ENCODE measurements at regions not wholly inside any gene's neighbourhood (a gene's known extent, or its start where the extent isn't known, plus 50 kb on each side); places are given as distances from the start of the nearest gene placed in this dataset.

DNA sequence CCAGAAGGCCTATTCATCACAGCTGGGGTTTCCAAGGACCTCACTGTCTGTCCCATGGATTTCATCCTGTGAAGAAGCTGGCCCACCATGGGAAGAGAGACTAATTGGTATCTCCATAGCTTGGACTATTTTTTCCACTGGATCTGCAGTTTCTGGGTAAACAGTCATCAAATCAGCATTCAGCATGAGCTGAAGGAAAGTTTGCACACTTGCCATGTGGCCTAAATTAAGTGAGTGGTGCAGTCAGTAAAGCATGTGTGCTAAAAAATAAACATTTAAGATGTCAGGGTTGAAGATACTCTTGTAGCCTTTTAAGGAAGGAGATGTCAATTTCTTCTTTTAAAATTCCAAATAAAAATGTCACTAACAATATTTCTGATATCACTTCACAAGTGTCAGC lies 381.1 kb upstream of the ZMIZ1 start:
- DNase-seq (ENCODE audit: low read depth) = no peak

DNA sequence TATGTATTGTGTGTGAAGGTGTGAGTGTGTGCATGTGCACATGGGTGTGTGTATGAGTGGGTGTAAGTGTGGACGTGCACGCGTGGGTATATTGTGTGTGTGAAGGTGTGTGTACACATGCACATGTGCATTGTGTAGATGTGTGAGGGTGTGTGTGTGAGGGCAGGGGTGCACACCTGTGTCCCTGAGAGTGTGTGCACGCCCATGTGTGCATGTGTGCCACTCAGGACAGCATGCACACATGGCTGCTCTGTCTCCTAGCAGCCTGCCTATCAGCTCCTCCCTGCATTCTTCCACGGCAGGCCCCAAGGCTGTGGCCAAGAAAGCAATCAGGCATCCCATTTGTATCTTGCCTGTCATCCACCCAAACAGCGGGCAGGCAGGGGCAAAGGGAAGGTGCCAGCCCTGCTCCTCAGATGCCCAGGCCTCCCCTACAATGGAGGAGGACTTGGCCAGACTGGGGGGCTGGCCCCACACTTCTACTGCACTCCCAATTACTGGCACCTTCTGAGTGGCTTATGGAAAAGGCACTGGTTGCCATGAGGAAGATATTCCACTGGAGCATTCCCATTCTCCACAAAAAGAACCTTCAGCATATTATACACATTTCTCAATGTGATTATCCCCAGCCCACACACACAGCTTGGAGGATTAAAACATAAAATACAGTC lies 380.4 kb upstream of the ZMIZ1 start:
- DNase-seq (ENCODE audit: low read depth) = no peak

DNA sequence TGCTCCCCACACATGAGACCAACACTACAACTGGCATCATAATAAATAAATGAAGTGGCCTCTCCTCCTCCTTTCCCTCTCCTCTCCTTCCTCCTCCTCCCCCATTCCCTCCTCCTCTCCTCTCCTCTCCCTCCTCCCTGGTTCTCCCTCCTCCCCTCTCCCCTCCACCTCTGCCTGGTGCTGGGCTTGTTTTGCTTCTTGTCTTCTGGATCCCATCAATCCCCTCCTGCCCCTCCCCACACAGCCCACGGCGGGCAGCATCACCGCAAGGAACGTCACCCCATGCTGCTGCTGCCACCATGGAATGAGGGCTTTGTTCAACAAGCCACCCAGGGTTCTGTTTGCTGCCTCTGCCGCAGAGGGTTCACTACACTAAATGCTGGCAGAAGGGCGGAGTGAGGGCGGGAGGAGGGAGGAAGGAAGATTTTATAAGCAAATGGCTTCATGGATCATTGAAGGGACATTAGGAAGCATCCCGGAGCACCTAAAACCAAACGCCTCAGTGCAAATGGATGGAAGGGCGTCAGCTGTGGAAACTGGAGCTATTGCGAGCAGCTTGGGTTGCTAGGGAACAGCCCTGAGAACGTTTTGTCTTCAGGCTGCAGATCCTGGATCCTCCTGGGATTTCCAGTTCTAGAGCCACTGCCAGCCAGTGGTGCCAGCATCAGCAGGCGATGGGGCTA lies 379.7 kb upstream of the ZMIZ1 start:
- DNase-seq (ENCODE audit: low read depth) = no peak

DNA sequence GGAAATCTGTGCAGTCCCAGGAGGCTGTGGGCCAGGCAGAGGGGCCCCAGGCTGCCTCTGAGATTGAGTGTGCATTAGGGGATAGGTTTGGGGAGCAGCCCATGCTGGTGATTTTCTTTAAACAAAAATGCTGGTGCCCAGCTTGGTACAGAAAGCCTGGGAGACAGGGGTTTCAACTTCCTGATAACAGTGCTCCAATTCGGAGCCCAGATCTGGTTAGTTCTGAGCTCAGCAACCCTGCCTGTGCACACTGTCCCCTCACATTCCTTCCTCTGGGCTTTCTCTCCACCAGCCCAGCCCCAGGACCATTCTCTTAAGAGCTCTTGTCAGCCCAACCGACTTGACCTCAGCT lies 379.2 kb upstream of the ZMIZ1 start:
- no peak for DNase-seq (ENCODE audit: low read depth)

DNA sequence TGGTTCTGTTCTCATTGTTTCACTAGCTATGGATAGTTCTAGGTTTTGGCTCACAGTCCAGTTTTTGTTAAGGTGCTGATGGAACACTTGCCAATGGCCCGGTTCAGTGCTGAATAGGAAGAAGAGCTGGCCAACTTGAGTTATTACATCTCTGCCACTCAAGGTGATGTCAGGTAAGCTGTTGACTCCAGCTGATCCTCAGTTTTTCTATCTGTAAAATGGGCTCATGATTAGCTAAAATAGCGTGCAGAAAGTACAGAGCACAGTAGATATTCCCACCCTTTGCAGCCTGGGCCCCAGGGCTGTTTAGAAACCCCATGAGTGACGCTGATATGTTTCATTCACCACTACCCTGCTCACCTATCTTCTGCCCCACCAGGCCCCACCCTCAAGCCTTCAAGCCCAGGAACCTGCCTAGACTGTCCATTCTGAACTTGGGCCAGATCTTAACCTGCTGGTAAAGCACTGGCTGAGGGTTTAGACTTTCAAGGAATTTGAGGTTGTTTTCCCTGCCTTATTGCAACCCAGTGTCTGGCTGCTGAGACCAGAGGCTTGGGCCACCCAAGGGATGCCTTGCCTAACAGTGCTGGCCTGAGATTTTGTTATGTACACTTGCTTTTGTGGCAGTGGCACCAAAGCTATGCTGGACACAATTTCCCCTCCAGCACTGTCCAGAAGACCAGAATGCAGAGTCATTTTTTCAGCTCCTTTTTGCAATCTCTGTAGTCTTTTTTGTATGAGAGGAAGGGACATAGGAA lies 378.2 kb upstream of the ZMIZ1 start:
- no peak for DNase-seq (ENCODE audit: low read depth)

DNA sequence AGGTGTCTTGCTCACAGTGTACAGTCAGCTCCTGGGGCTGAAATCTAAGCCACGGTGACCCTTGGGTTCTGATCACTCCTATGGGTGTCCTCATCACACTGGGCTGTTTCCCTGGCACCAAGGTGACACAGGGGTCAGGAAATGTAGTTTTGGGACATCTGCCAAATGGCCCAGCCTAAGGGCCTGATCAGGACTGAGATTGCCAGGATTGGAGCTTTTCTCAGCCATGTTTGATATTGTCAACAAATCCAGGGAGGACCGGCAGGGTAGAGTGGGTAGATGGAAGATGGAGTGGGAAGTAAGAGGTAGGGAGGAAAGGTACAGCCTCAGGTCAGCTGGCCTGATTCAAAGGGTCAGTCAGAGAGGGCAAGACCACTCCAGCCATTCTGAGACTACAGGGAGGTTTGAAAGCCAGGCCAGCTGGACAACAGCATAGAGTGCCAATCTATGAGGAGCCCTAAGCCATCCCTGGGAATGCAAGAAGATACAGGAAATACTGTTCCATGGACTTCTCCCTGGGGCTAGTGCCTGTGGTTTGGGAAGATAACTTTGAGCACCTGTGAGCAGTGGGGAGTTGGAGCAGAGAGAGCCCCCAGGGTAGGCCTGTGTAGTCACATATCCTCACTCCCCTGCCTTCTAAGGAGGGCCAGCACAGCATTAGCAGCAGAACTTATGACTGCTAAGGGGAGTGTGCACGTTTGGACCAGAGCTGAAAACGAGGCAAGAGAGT lies 377.3 kb upstream of the ZMIZ1 start:
- DNase-seq (ENCODE audit: low read depth) = no peak

DNA sequence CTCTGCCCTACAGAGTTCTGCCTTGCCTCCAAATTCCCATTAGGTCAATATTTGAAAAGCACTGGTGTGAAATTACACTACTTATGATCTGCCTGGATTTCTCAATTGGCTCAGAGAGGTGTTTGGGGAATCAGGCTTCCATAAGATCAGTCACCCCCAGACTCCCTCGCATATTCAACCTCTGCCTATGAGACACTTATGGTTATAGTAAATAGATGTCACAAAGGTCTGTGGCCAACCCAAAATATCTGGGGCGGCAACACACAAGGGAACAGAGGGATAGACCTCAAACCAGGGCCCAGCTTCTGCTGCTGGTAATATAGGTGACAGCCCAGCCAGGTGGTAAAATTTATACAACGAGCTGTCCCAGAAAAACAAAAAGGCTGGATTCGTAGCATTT lies 376.7 kb upstream of the ZMIZ1 start:
- no peak for DNase-seq (ENCODE audit: low read depth)

DNA sequence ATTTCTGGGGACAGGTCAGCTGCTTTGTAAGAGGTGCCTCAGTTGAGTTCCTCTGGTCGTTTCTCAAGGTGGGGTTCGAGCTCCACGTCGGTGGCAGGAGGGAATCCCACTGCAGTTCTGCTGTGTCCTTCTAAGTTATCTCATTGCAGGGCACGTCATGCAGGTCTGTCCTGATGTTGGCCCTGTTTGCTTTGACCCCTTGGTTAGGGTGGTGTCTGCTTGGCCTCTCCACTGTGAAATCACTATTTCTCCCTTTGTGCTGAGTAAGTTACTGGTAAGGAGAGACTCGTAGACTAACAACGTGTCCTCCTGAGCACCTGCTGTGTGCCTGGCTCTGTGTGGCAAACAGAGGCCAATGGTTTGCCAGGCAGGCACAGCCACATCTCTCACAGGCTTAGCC lies 372.9 kb upstream of the ZMIZ1 start:
- DNase-seq (ENCODE audit: low read depth) = no peak

DNA sequence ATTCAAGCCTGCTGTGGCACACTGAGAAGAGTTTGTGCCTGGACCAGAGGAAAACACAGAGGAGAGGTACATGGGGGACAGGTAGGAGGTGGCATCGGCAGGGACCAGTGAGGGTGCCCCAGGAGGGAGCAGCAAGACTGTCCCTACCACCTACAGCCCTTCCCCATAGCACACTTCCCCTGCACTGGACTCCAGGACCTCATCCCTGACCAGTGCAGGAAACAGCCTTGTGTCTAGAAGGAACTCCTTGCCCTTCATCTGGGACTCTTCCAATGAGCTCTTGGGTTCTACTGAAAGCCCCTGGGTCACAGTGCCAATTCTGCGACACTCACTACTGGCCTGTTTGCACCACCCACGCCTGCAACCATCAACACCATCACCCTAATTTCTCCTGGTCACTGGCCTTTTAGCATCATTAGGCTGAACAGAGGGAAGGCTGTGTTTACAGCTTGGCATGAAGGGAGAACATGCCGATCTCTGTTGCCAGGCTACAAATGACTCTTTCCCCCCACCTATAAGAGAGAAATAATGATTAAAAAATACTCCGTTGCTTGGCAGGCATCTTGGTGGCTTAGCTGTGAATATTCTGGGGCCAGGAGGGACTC lies 371.9 kb upstream of the ZMIZ1 start:
- DNase-seq (ENCODE audit: low read depth) = no peak

DNA sequence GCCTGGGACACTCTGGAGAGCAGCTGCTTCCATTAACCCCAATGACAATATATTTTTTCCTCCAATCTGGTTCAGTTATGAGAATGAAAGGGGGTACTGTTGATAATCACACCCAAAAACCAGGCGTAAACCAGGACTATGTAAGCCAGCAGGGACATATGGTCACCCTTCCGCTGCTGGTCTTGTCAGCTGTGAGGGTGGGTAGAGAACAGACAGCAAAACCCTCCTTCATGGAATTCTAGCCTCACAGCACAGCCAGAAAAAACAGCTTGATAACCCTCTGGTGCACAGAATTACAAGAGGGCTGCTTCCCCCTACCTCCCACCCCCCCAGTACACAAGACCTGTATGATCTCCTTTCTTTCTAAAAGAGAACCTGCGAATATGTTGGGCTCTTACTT lies 368.8 kb upstream of the ZMIZ1 start:
- DNase-seq (ENCODE audit: low read depth) = no peak

DNA sequence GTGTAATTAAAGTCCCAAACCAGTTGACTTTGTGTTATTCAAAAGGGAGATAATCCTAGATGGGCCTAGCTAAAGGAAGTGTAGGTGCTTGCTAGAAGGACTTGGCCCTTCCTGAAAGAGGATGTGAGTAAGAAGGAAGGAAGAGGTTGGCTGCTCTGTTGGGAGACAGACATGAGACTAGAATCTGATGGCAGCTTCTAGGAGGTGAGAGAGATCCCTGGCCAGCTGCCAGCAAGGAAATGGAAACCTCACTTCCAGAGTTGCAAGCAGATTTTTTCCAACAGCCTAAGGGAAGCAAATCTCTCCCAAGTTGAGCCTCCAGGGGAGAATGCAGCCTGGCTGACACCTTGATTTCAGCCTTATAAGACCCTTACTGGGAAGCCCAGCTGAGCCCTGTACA lies 368.4 kb upstream of the ZMIZ1 start:
- no peak for DNase-seq (ENCODE audit: low read depth)

DNA sequence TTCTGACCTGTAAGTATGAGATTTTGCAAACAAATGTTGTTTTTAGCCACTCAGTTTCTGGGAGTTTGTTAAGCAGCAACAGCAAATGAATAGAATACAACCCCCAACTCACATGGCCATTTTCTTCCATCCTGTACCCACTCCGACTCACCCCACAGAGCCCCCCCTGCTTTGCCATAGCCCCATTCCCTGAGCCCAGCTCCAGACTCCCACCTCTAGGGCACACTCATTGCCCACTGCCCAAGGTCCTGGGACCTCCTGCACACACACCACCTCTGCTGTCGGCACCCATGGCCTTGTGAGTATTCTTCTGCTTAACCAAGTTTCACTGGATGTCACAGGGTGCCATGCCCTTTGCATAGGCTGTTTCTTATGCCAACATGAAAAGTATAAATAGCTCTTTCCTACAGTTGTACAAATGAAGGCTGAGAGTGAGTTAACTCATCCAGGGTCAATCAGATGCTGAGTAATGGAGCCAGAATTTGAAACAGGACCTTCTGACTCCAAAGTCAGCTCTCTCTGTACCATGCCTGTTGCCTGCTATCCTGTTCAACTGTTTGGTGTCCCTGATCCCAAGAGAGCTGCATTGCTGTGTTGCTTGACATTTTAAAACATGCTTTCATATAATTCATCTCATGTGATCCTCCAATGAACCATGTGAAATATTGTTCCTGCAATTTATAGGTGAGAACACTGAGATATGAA lies 367.8 kb upstream of the ZMIZ1 start:
- no peak for DNase-seq (ENCODE audit: low read depth)

DNA sequence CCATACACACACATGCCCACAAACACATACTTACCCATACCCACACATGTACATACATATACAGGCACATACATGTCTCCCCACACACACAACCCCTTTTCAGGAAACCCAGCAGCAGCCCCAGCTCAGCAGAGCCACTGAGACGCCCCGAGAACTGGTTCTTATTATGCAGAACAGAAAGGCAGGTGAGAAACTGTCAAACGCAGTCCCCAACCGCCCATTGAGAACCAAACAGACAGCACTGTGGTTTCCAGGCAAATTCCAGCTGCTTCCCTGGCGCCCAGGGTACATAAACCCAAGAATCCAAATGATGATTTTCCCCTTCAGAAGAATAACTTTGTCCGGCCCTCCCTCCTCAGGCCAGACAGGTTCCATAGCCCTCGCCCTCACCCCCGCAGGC lies 366.6 kb upstream of the ZMIZ1 start:
- DNase-seq (ENCODE audit: low read depth) = no peak

DNA sequence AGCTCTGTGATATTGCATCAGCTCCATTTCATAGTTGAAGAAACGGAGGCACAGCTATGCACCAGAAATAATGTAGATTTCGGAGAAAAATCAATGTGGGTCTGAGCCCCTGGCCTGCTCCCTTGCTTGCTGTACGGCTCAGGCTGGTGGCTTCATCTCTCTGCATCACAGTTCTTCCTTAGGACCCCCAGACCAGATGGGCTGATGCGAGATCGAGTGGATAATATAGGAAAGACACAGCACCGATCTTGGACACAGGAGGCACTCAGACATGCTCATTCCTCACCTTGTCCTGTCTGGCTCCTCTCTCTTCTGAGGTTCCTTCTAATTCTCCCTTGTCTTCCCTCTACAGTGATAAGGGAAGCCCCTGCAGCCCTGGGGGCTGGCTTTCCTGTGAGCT lies 365.9 kb upstream of the ZMIZ1 start:
- DNase-seq (ENCODE audit: low read depth) = no peak

DNA sequence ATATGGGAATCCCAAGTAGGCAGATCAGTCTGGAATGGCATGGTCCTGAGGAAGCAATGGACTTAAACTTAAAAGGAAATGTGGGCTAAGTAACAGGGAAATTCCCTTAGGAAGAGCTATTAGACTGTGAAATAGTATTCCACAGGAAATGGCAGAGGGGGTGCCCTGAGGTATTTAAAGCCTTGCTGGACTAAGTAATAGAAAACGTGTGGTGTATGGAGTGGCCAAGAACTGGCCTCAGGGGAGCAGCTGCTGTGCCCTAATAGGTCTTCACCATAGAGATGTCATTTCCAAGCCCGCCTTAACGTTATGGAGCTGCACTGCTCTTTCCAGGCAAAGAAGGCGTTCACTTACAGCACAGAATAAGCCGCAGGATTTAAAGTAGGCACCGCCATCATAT lies 365.2 kb upstream of the ZMIZ1 start:
- no peak for DNase-seq (ENCODE audit: low read depth)

DNA sequence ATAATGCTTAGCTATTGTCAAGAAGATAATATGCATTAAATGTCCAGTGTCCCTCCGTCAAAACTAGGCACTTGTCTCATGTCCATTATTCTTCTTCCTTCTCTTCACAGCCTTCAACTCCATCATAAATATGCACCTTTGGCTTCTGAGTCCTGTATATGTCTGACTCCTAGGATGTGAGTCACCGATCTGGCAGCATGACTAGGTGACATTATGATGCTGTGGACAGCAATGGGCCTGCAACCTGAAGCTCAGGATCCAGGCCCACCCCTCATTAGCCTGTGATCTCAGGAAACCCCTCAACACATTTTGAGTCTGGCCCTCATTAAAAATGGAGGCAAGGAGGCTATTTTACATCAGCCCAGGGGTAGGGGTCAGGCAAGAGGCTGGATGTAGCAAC lies 362.5 kb upstream of the ZMIZ1 start:
- DNase-seq (ENCODE audit: low read depth) = no peak

DNA sequence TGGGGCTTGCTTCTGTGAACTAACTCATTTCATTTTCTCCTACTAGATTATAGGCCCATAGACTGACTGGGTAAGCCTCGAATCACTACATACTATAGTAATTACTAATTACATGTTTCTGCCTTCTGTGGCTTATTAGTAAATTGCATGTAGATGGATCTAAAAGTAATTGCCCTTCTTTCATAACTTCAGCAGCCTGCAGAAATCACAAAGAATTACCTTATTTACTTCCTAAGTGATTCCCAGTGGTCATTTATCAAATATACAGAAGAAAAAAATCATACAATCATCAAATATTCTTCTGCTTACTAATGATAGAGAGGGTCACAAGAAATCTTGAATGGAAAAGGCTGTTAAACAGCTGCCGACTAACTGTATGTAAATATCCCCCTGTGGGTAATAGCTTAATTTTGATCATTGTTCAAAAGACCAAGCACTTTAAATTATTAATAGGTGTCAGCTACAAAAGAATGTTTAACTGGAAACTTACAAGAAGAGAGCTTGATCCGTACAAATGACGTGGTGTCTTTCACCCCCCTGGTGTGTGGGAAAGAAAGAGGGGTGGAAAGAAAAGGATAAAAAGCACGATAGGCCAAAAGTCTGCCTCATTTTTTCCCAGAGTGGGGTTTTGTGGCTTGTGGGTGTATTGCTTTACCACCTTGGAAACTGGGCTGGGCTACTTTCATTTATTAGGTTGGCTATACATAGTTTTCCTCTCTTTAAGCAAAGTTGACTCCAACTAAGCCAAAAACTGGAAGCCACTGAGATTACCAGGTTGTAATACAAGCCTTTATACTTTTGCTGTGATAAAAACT lies 361.8 kb upstream of the ZMIZ1 start:
- no peak for DNase-seq (ENCODE audit: low read depth)

DNA sequence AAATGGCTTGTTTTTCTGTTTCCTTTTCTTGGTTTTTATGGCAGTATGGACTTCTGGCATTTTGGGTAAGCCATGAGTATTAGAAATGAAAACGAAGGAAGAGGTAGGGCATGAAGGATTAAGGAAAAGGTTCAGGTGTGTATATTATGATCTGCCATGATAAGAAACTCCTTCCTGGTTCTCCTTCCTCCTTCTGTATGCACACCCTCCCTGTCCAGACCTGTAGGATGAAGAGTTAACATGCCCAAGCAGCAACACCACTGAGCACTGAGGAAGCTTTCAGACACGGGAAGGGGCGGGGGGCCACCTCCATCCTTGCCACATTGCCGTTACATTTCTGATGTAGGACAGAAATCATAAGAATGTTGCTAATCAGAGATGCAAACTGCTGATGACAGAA lies 361.0 kb upstream of the ZMIZ1 start:
- no peak for DNase-seq (ENCODE audit: low read depth)

DNA sequence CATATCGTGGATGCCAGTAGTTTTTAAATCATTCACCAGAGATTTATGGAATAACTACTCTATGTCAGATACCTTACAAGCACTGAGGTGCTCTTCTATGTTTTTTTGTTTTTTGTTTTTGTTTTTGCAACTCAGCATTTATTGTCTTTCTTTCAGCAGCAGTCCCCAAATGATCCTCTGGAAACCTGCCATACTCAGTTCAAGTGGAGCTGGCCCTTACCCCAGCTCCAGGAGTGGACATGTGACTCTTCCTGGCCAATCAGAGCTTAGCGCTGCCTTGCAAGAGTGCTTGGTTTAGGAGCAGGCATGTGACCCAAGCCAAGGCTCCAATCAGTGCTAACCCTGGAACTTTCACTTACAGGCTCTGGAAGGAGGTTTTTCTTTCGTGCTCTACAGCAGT lies 356.6 kb upstream of the ZMIZ1 start:
- DNase-seq (ENCODE audit: low read depth) = no peak

DNA sequence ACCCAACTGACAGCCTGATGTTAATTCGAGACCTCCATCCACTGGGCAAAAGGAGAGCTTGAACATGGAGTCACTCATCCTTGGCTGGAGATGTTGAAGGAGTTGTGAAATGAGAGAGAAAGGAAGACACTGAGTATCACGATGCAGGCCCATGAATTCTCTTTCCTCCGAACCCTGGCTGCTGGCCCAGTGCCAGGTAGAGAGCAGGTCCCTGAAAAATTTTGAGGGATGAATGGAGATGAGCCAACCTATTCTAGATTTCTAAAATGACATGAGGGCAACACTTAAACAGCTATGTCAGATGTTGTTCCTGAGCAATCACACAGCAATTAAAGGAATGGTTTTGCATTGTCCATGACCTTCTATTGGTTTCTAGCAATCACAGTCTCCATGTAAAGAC lies 355.1 kb upstream of the ZMIZ1 start:
- DNase-seq (ENCODE audit: low read depth) = no peak

DNA sequence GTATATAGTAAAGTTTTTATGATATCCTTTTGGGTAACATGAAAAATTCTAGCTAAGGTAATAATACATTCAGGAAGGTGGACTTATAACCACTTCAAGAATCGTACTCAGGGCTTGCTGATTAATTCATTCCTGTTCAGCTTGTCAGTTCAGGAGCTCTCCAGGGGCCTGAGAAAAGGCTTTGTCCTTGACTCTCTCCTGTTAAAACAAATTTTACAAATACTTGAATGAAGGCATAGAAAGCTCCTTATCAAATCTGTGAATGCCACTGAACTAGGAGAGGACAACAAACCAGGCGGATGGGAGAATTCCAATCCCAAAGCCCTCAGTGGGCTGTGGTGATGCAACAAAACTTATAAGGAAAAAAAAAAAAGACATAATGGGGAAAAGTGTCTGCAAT lies 354.5 kb upstream of the ZMIZ1 start:
- DNase-seq (ENCODE audit: low read depth) = no peak
